HG02981 (cell line): ENCODE measurements at regions not wholly inside any gene's neighbourhood (a gene's known extent, or its start where the extent isn't known, plus 50 kb on each side); places are given as distances from the start of the nearest gene placed in this dataset.

Source experiments
- ATAC-seq: cut with Tn5 transposase; IDR thresholded peaks from one replicate; pipeline ENCODE4 v1.9.1; 2021; ENCODE audit warnings: mild to moderate bottlenecking, moderate library complexity; ENCODE audit not compliant: unreplicated experiment

GRCh38 chr15:87597346-87598052 lies 659.0 kb downstream of the NTRK3 start:
- peak; percentile 60 for ATAC-seq

GRCh38 chr15:87591582-87591981 lies 665.0 kb downstream of the NTRK3 start:
- ATAC-seq, result no peak

DNA sequence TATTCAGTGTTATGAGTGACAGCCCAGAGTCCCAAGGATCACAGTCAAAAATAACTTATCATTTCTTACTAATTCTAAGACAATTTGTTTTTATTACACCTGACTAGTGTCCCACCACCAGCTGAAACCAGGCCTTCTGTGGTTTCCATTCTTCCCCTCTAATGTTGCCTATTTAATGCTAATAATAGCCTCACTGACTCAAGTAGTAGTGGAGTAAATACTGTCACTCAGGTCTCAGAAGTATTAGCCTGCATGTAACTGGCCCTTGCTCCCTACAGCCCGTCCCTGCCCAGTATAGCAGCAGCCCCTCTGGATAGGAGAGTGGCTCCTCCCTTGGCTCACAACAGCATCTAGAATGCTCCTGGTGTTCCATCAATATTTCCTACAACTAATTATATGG lies 665.5 kb downstream of the NTRK3 start:
- no peak for ATAC-seq

DNA sequence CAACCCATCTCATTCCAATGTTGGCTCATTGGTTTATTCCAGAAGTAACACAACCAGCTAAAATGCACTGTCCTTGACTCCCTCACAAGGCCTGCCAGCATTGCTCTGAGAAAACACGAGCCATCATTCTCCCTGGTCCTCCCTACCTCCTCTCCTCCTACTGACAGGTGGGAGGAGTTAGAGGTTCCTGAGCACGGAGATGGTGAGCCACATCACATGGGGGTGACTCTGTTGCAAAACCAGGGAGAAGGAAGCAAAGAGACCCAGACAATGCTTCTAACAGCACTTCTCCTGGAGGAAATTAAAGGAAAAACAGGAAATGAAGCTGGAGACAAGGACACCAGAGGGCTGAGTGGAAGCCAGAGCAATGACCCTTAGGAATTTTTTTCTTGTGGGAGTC lies 667.4 kb downstream of the NTRK3 start:
- ATAC-seq, result no peak

GRCh38 chr15:87582169-87582568 lies 674.4 kb downstream of the NTRK3 start:
- ATAC-seq, result no peak

DNA sequence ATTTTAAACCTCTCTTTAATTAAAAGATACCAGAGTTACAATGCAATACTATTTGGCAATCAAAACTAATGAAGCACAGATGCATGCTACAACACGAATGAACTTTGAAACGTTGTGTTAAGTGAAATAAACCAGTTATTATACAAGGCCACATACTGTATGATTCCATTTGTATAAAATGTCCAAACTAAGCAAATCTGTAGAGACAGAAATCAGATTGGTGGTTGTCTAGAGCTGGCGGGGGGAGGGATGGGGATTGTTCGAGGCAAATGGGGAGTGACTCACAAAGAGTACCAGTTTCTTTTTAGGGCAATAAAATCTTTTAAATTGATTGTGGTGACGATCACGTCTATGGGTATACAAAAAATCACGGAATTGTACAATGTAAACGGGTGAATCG lies 677.0 kb downstream of the NTRK3 start:
- no peak for ATAC-seq

GRCh38 chr15:87578776-87579175 lies 677.8 kb downstream of the NTRK3 start:
- no peak for ATAC-seq

DNA sequence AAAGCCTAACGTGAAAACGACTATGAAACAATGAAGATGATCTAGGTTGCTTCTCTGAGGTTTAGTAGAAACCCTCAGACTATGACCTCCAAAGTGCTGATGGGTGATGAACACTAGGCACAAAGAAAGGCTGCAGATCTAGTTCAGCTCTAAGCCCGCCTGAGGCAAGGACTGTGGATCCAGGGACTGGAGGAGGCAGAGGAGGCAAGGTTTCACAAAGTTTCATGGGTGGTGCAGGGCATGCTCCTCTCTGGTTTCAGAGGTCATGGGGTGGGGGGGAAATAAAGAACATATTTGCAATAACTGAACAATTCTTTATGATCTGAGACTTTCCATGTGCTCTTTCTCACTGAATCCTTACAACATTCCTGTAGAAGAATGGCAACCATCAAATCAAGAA lies 679.2 kb downstream of the NTRK3 start:
- no peak for ATAC-seq

DNA sequence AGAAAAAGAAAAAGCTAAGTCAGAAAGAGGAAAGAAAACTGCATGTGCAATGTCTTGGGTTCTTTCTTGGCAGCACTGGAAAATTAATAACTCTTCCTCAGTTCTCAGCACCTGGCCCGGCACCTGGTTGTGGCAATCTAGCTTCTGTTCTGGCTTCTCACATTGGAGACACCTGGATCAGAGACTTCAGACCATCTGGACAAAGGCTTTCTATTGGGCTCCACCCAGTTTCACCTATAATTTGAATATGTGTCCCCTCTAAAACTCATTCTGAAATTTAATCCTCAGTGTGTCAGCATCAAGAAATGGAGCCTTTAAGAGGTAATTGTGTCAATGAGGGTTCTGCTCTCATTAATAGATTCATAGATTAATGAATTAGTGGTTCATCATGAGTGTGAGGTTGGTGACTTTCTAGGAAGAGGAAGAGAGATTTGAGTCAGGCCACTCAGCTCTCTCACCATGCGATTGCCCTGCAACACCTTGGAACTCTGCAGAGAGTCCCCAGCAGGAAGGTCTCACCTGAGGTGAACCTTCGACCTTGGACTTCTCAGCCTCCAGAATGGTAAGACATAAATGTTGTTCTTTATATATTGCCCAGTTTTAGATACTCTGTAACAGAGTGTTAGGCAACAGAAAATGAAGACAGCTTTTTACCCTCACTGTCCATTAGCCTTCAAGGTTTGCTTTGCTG lies 679.9 kb downstream of the NTRK3 start:
- no peak for ATAC-seq

DNA sequence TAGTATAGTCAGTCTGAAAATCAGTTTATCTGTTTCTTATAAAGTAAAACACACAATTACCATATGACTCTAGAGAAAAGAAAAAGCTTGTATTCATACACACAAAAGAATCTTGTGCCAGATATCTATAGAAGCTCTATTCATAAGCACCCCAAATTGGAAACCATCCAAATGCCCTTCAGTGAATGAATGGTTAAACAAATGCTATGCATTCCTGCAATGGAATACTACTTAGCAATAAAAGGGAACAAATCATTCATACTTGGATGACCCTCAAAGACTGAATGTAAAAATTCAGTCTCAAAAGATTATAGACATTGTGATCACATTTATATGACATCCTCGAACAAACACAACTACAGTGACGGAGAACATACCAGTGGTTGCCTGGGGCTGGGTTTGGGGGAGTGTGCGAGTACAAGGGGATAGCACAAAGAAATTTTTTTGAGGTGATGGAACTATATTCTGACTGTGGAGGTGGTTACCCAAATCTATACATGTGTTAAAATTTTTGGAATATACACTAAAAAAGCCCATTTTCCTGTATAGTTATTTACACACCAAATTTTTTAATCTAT lies 680.6 kb downstream of the NTRK3 start:
- no peak for ATAC-seq

GRCh38 chr15:87573534-87573933 lies 683.0 kb downstream of the NTRK3 start:
- ATAC-seq, result no peak

DNA sequence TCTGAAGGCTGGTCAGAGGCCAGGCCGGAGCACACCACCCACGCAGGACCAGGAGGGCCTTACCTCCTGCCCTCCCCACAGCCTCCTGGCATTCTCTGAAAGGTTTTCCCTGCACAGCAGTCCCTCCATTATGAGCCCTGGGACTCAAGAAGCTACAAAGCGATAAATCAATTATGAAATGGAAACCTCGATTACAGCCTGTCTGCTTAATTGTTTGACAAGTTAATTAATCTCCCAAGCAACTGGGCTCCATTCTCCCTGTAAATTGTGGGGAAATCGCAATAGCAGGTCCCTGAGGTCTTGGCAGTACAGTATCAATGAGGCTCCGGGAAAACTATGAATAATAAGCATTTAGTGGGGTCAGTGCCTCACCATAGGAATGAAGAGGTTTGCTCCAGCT lies 683.5 kb downstream of the NTRK3 start:
- ATAC-seq, result no peak

GRCh38 chr15:87572381-87572910 lies 684.1 kb downstream of the NTRK3 start:
- no peak for ATAC-seq

DNA sequence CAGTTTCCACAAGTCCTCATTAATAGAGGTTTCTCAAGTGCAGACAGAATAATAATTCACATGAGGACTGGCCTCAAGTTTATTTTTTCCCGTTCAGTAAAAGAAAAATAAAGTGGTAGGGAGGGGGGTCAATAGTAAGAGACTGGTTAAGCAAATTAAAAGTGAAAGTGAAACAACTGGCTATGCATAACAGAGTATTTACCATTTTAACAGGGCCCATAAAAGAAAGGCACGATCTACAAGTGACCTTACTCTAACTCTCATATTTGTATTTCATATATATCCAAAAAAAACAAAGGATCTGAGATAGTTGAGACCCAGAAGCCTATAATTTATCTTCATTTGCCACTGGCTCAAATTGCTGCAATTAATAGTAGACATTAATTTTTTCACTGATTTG lies 686.3 kb downstream of the NTRK3 start:
- ATAC-seq, result no peak

DNA sequence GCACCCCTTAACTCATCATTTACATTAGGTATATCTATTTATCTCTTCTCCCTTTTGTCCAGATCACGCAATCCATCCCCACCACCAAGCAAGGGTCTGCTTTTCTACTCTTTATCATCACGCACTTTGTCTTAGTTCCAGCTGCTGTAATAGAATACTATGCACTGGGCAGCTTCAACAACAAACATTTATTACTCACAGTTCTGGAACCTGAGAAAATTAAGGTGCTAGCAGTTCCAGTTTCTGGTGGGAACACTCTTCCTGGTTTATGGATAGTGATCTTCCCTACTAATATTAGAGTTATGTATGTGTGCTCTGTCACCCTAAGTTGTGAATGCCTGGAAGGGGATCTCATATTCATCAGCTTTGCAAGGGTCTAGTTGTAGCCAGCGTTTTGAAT lies 687.0 kb downstream of the NTRK3 start:
- ATAC-seq, result no peak

- ATAC-seq, result no peak
Measured at GRCh38 chr15:87567406-87568030, 689.0 kb downstream of the NTRK3 start.

GRCh38 chr15:87566236-87566635 lies 690.3 kb downstream of the NTRK3 start:
- ATAC-seq, result no peak

GRCh38 chr15:87564681-87565080 lies 691.9 kb downstream of the NTRK3 start:
- no peak for ATAC-seq

DNA sequence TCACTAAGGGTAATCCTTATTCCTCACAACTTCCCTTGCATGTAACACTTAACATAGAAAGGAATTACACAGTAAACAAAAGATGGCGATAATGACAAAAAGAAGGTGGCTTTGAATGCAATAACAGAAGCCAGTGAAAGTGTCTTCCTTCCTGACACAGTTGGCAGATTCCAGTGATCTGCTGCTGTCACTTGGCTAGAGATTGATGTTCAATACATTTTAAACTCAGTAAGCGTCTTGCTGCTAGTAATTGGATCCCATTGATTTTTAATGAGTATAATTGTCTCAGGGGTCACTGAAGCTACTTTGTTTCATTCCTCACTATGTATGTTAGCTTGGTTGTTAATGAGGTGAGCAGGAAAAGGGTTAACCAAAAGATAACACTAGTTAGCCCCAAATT lies 692.7 kb downstream of the NTRK3 start:
- ATAC-seq, result no peak

DNA sequence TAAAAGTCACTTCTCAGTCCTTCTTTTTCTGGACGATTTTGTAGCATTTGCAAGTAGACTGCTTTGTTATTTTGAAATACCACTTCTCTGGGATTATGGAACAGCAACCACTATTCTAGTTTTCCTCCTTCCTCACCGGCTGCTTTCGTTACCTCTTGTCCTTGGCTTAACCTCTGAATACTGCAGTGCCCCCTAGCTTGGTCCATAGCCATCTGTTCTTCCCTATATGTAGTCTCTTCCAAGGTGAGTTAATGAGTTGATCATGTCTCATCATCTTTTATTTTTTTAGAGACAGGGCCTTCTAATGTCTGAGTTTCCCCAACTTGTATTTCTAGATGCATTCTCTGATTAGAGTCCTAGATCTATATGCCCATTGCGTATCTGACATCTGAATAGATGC lies 694.3 kb downstream of the NTRK3 start:
- no peak for ATAC-seq

DNA sequence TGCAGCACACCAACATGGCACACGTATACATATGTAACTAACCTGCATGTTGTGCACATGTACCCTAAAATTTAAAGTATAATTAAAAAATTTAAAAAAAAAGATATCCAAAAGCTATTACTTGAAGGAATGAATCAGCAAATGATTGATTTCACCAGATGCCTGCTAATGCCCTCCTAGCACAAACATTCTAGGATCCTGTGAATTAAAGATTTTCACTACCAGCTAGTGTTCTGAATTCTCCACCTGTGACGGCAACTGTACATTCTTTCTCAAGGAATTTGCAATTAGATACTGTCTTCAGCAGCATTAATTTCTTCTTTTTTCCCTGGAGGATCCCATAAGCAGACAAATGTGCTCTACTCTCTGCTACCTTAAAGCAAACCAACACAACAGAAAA lies 694.9 kb downstream of the NTRK3 start:
- no peak for ATAC-seq

GRCh38 chr15:87557881-87558280 lies 698.7 kb downstream of the NTRK3 start:
- no peak for ATAC-seq
